ENCODE measurements at regions not wholly inside any gene's neighbourhood (a gene's known extent, or its start where the extent isn't known, plus 50 kb on each side); places are given as distances from the start of the nearest gene placed in this dataset.

DNA sequence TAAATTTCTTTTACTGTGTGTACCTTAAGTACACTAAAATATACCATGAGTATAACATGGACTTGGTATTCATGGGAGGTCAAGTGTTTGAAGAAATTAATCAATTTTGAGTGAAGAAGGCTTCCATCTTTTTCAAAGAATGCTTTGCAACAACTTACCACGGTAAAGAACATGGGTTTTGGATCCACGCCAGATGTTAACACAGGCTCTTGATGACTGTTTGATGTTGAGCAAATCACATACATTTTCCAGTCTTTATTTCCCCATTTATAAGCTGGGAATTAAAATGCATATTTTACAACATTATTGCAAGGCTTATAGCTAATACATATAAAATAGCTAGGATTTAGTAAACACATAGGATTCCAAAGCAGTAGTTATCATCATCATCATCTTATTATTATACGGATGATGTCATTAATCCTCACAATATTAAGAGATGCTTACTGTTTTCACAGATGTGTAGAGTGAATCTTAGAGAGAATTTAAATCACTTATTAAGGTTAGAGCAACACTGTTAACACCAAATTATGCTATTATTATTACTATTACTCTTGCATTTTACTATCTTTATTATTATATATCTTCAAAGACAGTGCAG is 362.0 kb downstream of the PRELID2 start:
- TF ChIP-seq EP300 (IDR thresholded peaks at IDR 0.05) (no peak), POLR2AphosphoS5 (IDR thresholded peaks at IDR 0.05) (no peak), POLR2A (IDR thresholded peaks at IDR 0.05) (no peak)
- TF ChIP-seq, protein P1, sequence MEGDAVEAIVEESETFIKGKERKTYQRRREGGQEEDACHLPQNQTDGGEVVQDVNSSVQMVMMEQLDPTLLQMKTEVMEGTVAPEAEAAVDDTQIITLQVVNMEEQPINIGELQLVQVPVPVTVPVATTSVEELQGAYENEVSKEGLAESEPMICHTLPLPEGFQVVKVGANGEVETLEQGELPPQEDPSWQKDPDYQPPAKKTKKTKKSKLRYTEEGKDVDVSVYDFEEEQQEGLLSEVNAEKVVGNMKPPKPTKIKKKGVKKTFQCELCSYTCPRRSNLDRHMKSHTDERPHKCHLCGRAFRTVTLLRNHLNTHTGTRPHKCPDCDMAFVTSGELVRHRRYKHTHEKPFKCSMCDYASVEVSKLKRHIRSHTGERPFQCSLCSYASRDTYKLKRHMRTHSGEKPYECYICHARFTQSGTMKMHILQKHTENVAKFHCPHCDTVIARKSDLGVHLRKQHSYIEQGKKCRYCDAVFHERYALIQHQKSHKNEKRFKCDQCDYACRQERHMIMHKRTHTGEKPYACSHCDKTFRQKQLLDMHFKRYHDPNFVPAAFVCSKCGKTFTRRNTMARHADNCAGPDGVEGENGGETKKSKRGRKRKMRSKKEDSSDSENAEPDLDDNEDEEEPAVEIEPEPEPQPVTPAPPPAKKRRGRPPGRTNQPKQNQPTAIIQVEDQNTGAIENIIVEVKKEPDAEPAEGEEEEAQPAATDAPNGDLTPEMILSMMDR (IDR thresholded peaks at IDR 0.05), result no peak
- peak in 1 of 2 donors; percentile 43 for DNase-seq
- H3K4me1 ChIP-seq, result peaks cover 0 to 17% (median 7%) of the 10 kb centered on the region in 4 donors
- H3K9me3 ChIP-seq, result no peaks in the 10 kb centered on the region
- no peaks in the 10 kb centered on the region for H3K36me3 ChIP-seq
- WGBS, 5 donors, result 66 to 70% (median 69%) methylated on average over 3 of the region's 3 CpGs
- H3K4me3 ChIP-seq, result no peak overlapping the region
- no peaks in the 10 kb centered on the region for H3K27me3 ChIP-seq
- no peak overlapping the region for H3K27ac ChIP-seq
- intact Hi-C loops (cut with DNase I; ENCODE audit: low total_unique reads), result no loop called here

DNA sequence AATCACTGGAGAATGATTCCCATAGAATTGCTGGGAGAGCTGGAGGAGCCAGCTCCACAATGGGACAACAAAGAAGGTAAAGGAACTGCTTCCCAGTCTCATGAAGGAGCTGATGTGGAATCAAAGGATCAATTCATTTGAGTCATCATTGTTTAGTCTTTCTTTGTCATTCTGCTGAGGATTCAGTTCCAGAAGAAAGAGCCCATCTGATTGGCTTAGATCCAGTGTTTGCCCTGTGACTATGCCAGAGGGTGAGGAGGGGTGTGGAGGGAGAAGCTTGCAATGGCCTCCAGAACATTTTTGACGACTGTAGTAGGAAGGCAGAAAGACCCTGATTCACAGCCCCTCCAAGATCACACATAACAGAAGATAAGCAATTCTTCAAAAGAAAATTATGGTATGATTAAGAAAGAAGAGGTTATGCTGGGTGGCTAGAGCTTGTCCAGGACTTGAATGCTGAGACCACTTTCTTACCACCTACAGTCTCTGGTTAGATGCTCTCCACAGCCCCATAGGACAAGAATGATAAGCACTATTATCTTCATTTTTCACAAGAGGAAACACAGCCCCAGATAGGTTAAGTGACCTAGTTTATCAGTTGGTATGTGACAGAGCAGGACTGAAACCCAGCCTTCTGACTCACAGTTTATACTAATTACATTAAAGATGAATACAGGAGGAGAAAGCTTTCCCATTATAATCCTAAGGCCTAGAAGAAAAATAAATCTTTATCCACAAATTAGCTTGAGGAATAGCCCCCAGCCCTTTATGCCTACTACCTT is 363.1 kb downstream of the PRELID2 start:
- no peaks in the 10 kb centered on the region for H3K27me3 ChIP-seq
- DNase-seq, result peak; percentile 24 to 29
- peaks cover 0 to 17% (median 7%) of the 10 kb centered on the region in 4 donors for H3K4me1 ChIP-seq
- H3K36me3 ChIP-seq, result no peaks in the 10 kb centered on the region
- intact Hi-C loops (cut with DNase I; ENCODE audit: low total_unique reads), result no loop called here
- no peaks in the 10 kb centered on the region for H3K9me3 ChIP-seq
- 9 to 42% (median 28%) methylated on average over 1 of the region's 1 CpG for WGBS, 5 donors
- peak overlapping the region in 2 of 5 donors; percentile 10 to 57 for H3K27ac ChIP-seq
- no peak overlapping the region for H3K4me3 ChIP-seq
- TF ChIP-seq EP300 (IDR thresholded peaks at IDR 0.05) (no peak), POLR2AphosphoS5 (IDR thresholded peaks at IDR 0.05) (no peak), POLR2A (IDR thresholded peaks at IDR 0.05) (no peak)
- TF ChIP-seq, protein P1 (IDR thresholded peaks at IDR 0.05), result no peak

DNA sequence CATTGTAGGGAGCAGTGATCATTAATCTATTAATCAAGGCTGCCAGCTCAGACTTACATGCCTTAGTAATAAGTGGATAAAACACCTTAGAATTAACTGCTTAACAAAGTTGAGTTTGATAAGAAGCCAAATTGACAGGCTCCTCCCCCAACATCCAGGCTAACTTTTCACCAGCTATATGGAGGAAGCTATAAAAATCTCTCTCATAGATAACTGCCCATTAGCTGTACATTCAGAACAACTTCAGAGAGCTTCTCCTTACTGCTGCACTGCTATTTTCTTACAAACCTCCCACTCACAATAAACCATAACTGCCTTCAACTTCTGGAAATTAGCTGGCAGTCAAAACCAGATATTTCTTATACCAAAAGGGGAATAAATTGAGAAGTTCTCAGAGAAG is 364.1 kb downstream of the PRELID2 start:
- no peak overlapping the region for H3K4me3 ChIP-seq
- no peaks in the 10 kb centered on the region for H3K27me3 ChIP-seq
- intact Hi-C loops (cut with DNase I; ENCODE audit: low total_unique reads), result no loop called here
- TF ChIP-seq POLR2A (IDR thresholded peaks at IDR 0.05) (no peak), POLR2AphosphoS5 (IDR thresholded peaks at IDR 0.05) (no peak), EP300 (IDR thresholded peaks at IDR 0.05) (no peak)
- TF ChIP-seq, protein P1 (IDR thresholded peaks at IDR 0.05), result no peak
- H3K9me3 ChIP-seq, result no peaks in the 10 kb centered on the region
- DNase-seq, result no peak
- no peak overlapping the region for H3K27ac ChIP-seq
- H3K36me3 ChIP-seq, result no peaks in the 10 kb centered on the region
- H3K4me1 ChIP-seq, result peaks cover 0 to 17% (median 7%) of the 10 kb centered on the region in 4 donors

DNA sequence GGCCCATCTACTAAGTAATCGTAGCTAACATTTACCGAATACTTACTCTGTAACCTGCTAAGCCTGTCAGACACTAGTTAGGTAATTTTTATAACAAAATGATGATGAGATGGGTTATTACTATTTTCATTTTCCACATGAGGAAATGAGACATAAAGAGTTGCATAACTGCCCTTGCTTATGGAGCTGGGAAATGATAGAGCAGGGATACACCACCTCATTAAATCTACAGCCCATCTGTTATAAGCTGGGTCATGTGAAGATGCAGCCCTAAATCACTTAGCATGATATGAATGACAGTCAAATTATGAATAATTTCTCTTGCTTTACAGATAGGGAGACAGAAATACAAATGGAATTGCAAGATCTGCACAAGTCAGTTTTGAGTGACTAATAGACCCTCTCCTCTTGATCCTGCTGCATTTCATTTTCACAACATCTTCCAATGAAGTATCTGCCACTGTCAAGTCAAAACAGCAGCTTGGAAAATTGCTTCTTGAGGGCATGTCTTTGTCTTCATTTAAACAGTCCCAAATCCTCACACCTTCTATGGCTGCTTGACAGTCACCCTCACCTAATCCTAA is 364.7 kb downstream of the PRELID2 start:
- no peak for TF ChIP-seq EP300 (IDR thresholded peaks at IDR 0.05)
- TF ChIP-seq POLR2AphosphoS5 (IDR thresholded peaks at IDR 0.05), result no peak
- TF ChIP-seq, protein P1 (IDR thresholded peaks at IDR 0.05), result no peak
- no peaks in the 10 kb centered on the region for H3K27me3 ChIP-seq
- 59 to 80% (median 75%) methylated on average over 2 of the region's 2 CpGs for WGBS, 5 donors

More for the DNA sequence above, 364.7 kb downstream of the PRELID2 start:
- no peaks in the 10 kb centered on the region for H3K36me3 ChIP-seq
- H3K4me1 ChIP-seq, result peaks cover 0 to 19% (median 8%) of the 10 kb centered on the region in 4 donors
- no peak overlapping the region for H3K4me3 ChIP-seq
- H3K27ac ChIP-seq, result no peak overlapping the region
- no peak for DNase-seq
- no peaks in the 10 kb centered on the region for H3K9me3 ChIP-seq
- intact Hi-C loops (cut with DNase I; ENCODE audit: low total_unique reads), result no loop called here

Data from stomach (tissue), 8 donors.